ENCODE measurements at regions not wholly inside any gene's neighbourhood (a gene's known extent, or its start where the extent isn't known, plus 50 kb on each side); places are given as distances from the start of the nearest gene placed in this dataset.
A peak's percentile ranks its signal among the peaks of the same experiment; 100 is the strongest.

- Histone ChIP-seq H3K36me3 (replicated peaks in 1 of 2; ENCODE audit: control insufficient read depth in 1 of 2, insufficient read depth in 2 of 2, low read length in 2 of 2) (no peaks in the 10 kb centered on the region), H4K20me1 (ENCODE audit: insufficient read depth, low read length) (no peaks in the 10 kb centered on the region), H3K9me3 (ENCODE audit: low read length) (no peaks in the 10 kb centered on the region), H3K27ac (ENCODE audit: extremely low read length, insufficient read depth, low read length) (no peak overlapping the region), H3K79me2 (ENCODE audit: insufficient read depth, low read length) (no peaks in the 10 kb centered on the region), H3K4me3 (replicated peaks in 1 of 3; ENCODE audit: insufficient read depth in 1 of 3, low read depth in 2 of 3, low read length in 3 of 3) (no peak overlapping the region), H2AFZ (ENCODE audit: low read length) (no peak overlapping the region), H3K9ac (ENCODE audit: insufficient read depth, low read depth, low read length) (no peak overlapping the region), H3K4me2 (ENCODE audit: low read depth, low read length) (no peak overlapping the region), H3K4me1 (ENCODE audit: insufficient read depth, low read length) (peaks cover 29% of the 10 kb centered on the region), H3K27me3 (ENCODE audit: control insufficient read depth in 1 of 2, insufficient read depth in 2 of 2, low read length in 2 of 2) (no peaks in the 10 kb centered on the region)
- FAIRE-seq, result no peak
- WGBS (ENCODE audit: low lambda C conversion rate), result 81% methylated on average over 9 of the region's 9 CpGs
- ChIA-PET CTCF (ENCODE audit: low intra/inter-chr PET ratio, low total read pairs) (no interaction called here), POLR2A (no interaction called here)
- in situ Hi-C loops (cut with HindIII; ENCODE audit: extremely low pct_ligation_motif_present, low pct_unique_long_range_greater_than_20kb) (no loop called here), intact Hi-C loops (cut with micrococcal nuclease; ENCODE audit: unreplicated experiment) (no loop called here)
- no peak for ATAC-seq
- no TSS peak for BruUV-seq (replicated peaks)
- DNase-seq (ENCODE audit: low spot score), result no peak
- no peak for TF ChIP-seq CCAR2 (optimal IDR thresholded peaks at IDR 0.05; ENCODE audit: low read depth, low read length)
Observed at GRCh38 chr5:135237748-135238103, 161.3 kb downstream of the MACROH2A1 start.

- Histone ChIP-seq H3K36me3 (replicated peaks in 1 of 2; ENCODE audit: control insufficient read depth in 1 of 2, insufficient read depth in 2 of 2, low read length in 2 of 2) (no peaks in the 10 kb centered on the region), H3K4me1 (ENCODE audit: insufficient read depth, low read length) (peaks cover 29% of the 10 kb centered on the region), H3K4me3 (replicated peaks in 1 of 3; ENCODE audit: insufficient read depth in 1 of 3, low read depth in 2 of 3, low read length in 3 of 3) (no peak overlapping the region), H3K9ac (ENCODE audit: insufficient read depth, low read depth, low read length) (no peak overlapping the region), H3K4me2 (ENCODE audit: low read depth, low read length) (no peak overlapping the region), H3K79me2 (ENCODE audit: insufficient read depth, low read length) (no peaks in the 10 kb centered on the region), H3K9me3 (ENCODE audit: low read length) (no peaks in the 10 kb centered on the region), H4K20me1 (ENCODE audit: insufficient read depth, low read length) (no peaks in the 10 kb centered on the region), H3K27me3 (ENCODE audit: control insufficient read depth in 1 of 2, insufficient read depth in 2 of 2, low read length in 2 of 2) (no peaks in the 10 kb centered on the region), H2AFZ (ENCODE audit: low read length) (no peak overlapping the region), H3K27ac (ENCODE audit: extremely low read length, insufficient read depth, low read length) (no peak overlapping the region)
- ATAC-seq (no peak), FAIRE-seq (no peak), DNase-seq (ENCODE audit: low spot score) (no peak)
- POLR2A ChIA-PET, result no interaction called here
- CTCF ChIA-PET (ENCODE audit: low intra/inter-chr PET ratio, low total read pairs), result no interaction called here
- in situ Hi-C loops (cut with HindIII; ENCODE audit: extremely low pct_ligation_motif_present, low pct_unique_long_range_greater_than_20kb) (no loop called here), intact Hi-C loops (cut with micrococcal nuclease; ENCODE audit: unreplicated experiment) (no loop called here)
- BruUV-seq (replicated peaks), result no TSS peak
- TF ChIP-seq ZNF891 (CRISPR knock-in tag; IDR thresholded peaks at IDR 0.05), result 0 out of 2 replicates have a peak, but pooled peaks have one; percentile 16
- no peak for TF ChIP-seq ZNF691 (CRISPR knock-in tag; IDR thresholded peaks at IDR 0.05; ENCODE audit: borderline replicate concordance, low read depth)
- 91% methylated on average over 8 of the region's 9 CpGs for WGBS (ENCODE audit: low lambda C conversion rate)
Observed at GRCh38 chr5:135236908-135237747, 161.9 kb downstream of the MACROH2A1 start.

Measured in HepG2 (cell line).